Posterior vena cava (tissue), 2 donors: ENCODE measurements at regions not wholly inside any gene's neighbourhood (a gene's known extent, or its start where the extent isn't known, plus 50 kb on each side); places are given as distances from the start of the nearest gene placed in this dataset.

Source experiments
- DNase-seq: peaks from one replicate; pipeline ENCODE4 v3.0.0-alpha.2; 2020; ENCODE audit warnings: low spot score
- intact Hi-C, 2 donors: fragments of 100-400 bp; cut with DNase I; formaldehyde crosslinking; loops; one replicate each; pipeline versions ENCODE4 v1.14.1 to v1.14.2; 2022 to 2023
- donor health status: DM: yes; HTN: yes; CAD: no.
- donor health status: DM: yes; HTN: yes; CAD: no.

DNA sequence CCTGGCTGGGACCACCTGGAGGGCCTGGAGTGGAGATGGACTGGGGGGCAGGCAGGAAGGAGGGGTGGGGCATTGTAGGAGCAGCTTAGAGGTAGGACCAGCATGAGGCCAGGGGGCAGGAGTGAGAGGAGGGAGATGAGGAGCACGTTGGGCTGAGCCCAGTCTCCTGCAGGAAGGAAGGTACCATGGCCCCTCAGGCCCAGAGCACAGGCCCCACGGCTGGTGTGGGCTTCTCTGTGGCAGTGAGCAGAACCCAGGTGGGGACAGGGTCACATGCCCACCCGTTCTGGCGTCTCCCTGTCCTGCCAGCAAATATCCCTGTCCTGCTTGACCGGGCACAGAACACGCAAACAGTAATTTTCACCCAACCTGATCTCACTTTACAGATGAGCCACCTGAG is 141.8 kb downstream of the ENGASE start:
- intact Hi-C loops = no loop called here
- no peak for DNase-seq

DNA sequence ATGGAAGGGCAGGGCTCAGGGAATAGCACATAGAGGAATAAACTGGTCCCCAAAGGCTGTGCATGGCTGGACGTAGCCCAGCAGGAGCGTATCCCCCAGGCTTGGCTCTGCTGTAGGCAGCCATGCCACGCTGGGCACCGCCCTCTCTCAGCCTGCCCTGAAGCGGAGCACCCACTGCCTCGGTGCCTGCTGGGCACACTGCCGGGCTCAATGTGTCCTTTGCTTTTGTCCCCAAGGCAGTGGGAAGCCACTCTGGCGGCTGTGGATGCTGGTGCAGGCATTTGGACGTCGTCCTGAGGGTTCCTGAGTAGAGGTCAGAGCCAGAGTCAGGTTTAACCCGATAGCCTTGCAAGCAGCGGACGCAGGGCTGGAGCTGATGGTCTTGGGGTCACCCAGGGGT is 141.0 kb downstream of the ENGASE start:
- intact Hi-C loops = no loop called here

DNA sequence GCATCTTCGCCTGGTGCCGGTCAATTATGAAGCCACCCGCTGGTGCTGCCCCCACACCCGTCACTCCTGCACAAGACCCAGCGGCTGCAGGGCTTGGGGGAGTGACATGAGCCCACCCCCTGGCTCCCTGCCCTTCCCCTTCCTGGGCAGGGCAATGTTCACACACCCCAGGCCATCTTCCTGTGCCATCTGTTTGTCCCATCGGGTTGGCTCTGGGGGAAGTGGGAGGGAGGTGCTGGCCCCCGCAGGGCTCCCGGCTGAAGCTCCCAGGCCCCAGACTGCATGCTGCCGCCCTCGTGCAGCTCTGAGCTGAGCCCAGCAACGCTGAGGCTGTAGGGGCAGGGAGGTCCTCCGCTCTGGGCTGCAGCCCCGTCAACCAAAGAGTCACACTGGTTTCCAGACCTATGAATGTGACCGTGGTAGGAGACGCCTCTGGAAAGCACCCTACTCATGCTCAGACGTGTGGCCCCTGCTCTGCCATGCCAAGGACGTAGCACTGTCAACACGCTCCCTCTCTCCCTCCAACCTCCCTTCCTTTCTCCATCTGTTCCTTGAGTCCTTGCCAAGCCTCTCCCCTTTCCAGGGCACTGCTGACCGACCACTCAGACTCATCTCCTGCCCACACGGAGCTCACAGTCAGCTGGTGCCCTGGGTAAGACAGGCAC is 140.4 kb downstream of the ENGASE start:
- intact Hi-C loops = no loop called here
- DNase-seq = no peak

More for the DNA sequence above, 141.0 kb downstream of the ENGASE start:
- DNase-seq = no peak

DNA sequence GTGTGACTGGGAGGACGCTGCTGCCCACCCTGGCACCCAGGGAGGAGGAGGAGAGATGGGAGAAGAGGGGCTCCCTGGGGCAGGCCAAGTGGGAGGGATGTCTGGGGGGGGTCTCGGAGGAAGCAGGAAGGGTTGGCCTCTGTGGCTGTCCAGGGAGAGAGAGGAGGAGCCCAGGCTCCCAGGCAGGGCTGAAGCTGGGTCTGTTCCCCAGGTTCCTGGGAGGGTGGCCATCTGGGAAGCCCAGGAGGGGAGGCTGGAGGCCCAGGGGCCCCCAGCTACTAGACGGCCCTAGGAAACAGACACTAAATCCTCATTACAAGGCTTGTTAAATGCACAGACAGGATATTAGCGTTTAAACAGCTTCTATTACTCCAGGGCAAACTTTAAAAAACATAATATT is 139.8 kb downstream of the ENGASE start:
- intact Hi-C loops = no loop called here
- no peak for DNase-seq

DNA sequence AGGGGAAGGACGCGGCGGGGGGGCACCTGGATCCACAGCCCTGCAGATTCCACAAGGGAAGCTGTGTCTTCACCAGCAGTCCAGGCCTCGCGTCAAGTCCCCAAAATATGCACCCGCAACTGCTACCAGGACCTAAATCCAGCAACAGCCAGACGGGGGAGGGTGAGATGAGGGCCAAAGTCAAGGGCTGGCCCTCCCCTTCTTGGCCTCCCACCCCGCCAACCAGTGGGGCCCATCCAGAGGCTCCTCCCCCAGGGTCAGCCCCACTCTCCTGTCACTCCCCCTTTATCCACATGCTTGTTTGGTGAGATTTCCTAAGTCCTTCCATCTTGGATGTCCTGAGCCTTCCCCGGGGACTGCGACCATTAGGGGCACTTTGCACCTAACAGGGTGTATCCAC is 138.7 kb downstream of the ENGASE start:
- DNase-seq = no peak
- intact Hi-C loops = no loop called here

GRCh38 chr17:79212149-79213087 is 137.8 kb downstream of the ENGASE start:
- DNase-seq = no peak
- intact Hi-C loops = no loop called here

DNA sequence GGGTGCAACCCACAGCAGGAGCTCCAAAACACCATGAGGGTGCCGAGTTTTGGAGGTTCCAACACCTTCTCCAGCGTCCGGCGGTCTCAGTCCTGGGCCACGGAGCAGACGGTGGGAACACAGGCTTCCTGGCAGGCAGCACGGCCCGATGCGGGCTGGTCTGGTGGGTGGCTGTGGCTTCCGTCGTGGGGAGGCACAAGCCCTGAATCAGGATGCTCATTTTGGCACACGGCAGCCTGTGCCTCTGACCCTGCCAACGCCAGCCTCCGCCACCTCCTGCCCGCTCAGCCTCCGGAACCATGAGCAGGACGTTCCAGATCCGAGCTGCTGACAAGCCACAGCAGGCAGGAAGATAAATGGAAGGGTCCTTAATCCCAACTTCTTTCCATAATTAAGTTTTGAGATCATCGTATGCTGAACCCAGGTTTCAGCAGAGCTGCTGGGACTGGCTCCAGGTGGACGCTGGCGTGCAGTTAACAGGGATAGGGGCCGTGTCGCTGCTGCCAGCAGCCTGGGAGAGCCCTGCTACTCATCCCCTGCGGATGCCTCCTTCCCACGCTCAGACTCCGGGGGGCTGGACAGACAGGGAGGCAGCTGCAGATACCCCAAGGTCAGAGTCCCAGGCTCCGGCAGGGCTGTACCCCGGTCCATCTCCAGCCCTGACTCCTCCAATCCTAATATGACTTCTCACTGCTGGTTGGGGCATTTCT is 136.6 kb downstream of the ENGASE start:
- intact Hi-C loops = no loop called here
- DNase-seq = no peak

GRCh38 chr17:79210638-79211037 is 136.0 kb downstream of the ENGASE start:
- intact Hi-C loops = no loop called here
- no peak for DNase-seq

DNA sequence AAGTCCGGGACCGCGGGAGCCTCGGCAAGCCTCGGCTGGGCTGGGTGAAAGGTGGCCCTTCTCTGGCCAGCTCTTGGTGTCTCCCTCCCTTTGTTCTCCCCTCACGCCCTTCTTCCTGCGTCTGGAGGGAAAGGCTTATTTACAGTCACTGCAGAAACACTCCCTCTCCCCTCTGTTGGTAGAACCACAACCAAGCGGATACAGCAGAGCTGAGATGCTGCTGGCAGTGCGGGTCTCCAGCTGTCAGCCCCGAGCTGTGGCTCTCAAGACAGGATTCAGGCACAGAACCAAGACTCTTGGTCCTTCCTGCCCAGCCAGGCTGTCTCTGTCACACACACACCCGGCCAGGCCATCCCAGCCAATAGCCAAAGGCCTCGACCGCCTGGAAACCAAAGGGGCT is 133.3 kb downstream of the ENGASE start:
- intact Hi-C loops = no loop called here
- no peak for DNase-seq

GRCh38 chr17:79205688-79206205 is 131.1 kb downstream of the ENGASE start:
- DNase-seq = no peak
- intact Hi-C loops = no loop called here

DNA sequence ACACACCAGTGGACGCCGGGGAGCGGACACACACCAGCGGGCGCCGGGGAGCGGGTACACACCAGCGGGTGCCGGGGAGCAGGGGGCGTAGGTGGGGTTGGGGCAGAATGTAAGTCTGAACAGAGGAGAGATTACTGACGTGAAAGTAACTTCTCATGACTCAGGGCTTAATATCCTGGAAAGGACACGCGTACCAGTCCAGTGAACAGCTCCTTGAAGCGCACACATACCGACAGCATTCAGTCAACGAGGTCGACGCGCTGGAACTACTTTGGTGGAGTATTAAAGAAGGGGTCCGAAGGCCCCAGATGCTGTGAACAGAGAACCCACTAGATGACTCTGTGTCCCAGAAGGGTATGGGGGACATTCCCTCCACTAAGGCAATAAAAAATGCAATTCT is 129.6 kb downstream of the ENGASE start:
- intact Hi-C loops = no loop called here
- DNase-seq = no peak

DNA sequence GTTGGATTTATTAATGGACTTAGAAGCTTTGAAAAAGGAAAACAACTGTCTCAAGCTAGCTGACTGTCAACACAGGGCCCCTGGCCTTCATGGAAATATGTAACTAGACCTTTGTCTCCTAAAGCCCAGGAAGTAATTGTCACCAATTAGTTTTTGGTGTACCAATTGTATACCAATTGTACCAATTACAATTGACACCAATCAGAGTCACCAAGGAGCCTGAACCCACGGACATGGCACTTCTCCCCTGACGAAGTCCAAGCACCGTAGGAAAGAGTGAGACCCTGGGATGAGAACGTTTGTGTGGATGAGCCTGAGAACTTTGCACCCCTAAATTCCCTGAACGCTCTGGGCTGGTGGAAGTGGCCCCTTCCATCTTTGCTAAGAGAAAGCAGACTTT is 129.0 kb downstream of the ENGASE start:
- intact Hi-C loops = no loop called here
- no peak for DNase-seq

GRCh38 chr17:79203016-79203415 is 128.4 kb downstream of the ENGASE start:
- DNase-seq = no peak
- intact Hi-C loops = no loop called here

- intact Hi-C loops = no loop called here
- DNase-seq = no peak
Observed at GRCh38 chr17:79202480-79202879, 127.9 kb downstream of the ENGASE start.

GRCh38 chr17:79201536-79202227 is 127.1 kb downstream of the ENGASE start:
- DNase-seq = no peak
- intact Hi-C loops = no loop called here

DNA sequence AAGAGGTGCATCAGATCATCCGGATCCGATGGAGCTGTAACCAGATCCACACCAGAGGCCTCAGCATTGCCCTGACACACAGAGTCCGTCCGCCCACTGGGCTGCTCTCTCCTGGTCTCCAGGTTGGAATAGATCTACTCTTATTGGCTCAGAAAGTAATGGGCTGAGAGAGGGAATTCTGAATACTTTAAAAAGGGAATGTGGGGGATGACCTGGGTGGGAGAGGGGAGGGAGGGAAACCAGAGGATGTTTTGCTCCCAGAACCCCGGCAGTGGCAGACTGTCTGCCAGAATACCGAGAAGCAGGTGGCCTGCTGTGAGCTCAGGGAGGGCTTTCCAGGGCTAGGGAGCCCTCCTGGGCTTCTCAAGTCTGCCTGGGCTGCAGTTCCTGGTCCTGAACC is 126.5 kb downstream of the ENGASE start:
- no peak for DNase-seq
- intact Hi-C loops = no loop called here

DNA sequence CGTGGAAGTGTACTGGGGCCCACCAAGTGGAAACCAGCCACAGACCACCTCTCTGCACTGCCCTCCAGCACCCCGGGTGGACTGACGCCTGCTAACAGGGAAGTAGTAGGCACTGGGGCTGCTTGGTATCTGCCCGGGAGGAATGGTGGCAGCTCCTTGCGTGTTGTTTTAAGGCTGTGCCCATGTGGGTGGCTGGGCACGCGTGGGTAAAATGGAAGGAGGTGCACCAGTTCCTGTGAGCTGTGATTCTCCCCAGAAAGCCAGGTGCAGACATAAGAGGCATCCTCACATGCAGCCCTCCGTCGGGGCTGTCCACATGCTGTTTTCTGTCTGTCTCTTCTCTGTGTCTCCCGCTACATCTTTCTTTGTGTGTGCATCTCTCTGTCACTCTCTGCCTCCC is 122.3 kb downstream of the ENGASE start:
- DNase-seq = no peak
- intact Hi-C loops = no loop called here

- intact Hi-C loops = no loop called here
- no peak for DNase-seq
Observed at GRCh38 chr17:79192503-79193351, 118.1 kb downstream of the ENGASE start.
